Endothelial cell of umbilical vein (primary cell): ENCODE measurements at regions not wholly inside any gene's neighbourhood (a gene's known extent, or its start where the extent isn't known, plus 50 kb on each side); places are given as distances from the start of the nearest gene placed in this dataset.

Experiments used
- BruUV-seq: library from RNA; stranded (reverse); fragments of 400-500 nt; replicated peaks from 2 replicates; lab custom pipeline; 2021; lab: Mats Ljungman, UMichigan
- CTCF ChIA-PET: fragments of 300-600, 350-600 bp; sonication (Branson Sonifier 250); formaldehyde crosslinking; loops from one replicate; lab custom pipeline; 2021; ENCODE audit warnings: antibody characterized with exemption, inconsistent platforms; lab: Charles Lee
- POLR2A ChIA-PET: fragments of 300-600, 350-600 bp; sonication (Branson Sonifier 250); formaldehyde crosslinking; loops from one replicate; lab custom pipeline; 2021; ENCODE audit warnings: antibody characterized with exemption, inconsistent platforms; lab: Charles Lee
- DNase-seq: peaks from one replicate; pipeline ENCODE4 v3.0.0-alpha.2; 2011; ENCODE audit warnings: low read depth, low spot score
- FAIRE-seq: peaks from 2 replicates; lab custom pipeline; 2011; peaks lifted over from hg19 to GRCh38; lab: Jason Lieb, UNC
- H2AFZ ChIP-seq: 2 replicates; pipeline ENCODE4 v1.6.0; 2012; ENCODE audit warnings: low read depth, low read length, control low read depth, inconsistent platforms
- H3K27ac ChIP-seq: 2 replicates; pipeline ENCODE4 v1.5.1; 2011; ENCODE audit warnings: low read depth, mild to moderate bottlenecking, control low read depth, low read length, moderate library complexity; ENCODE audit not compliant: insufficient read depth
- H3K27me3 ChIP-seq, 2 experiments: 2 replicates each; pipeline versions ENCODE4 v1.6.0 to v1.6.1; 2011; ENCODE audit warnings: low read length in 2 of 2, mixed read lengths in 1 of 2; ENCODE audit not compliant: control insufficient read depth in 2 of 2, insufficient read depth in 2 of 2
- H3K36me3 ChIP-seq, 2 experiments: 2 replicates in 1 of 2; 3 replicates in 1 of 2; pipeline ENCODE4 v1.5.1; 2011; ENCODE audit warnings: low read length in 2 of 2, mild to moderate bottlenecking in 1 of 2, moderate library complexity in 1 of 2; ENCODE audit not compliant: control insufficient read depth in 2 of 2, insufficient read depth in 2 of 2; ENCODE audit errors: extremely low read depth in 1 of 2
- H3K4me1 ChIP-seq: 3 replicates; pipeline ENCODE4 v1.5.1; 2011; ENCODE audit warnings: mild to moderate bottlenecking, low read length; ENCODE audit not compliant: control insufficient read depth, insufficient read depth; ENCODE audit errors: extremely low read depth
- H3K4me2 ChIP-seq: 2 replicates; pipeline ENCODE4 v1.6.1; 2011; ENCODE audit warnings: low read length, control low read depth, mixed read lengths; ENCODE audit not compliant: insufficient read depth
- H3K4me3 ChIP-seq, 3 experiments: fragments of 200-600 bp in 1 of 3; sonication (generic), shearing (Covaris generic) in 1 of 3; replicated peaks in 1 of 3; 2 replicates each; pipeline ENCODE4 v1.5.1; 2011 to 2016; ENCODE audit warnings: control low read depth in 3 of 3, low read length in 3 of 3, mild to moderate bottlenecking in 2 of 3, inconsistent platforms in 1 of 3, low read depth in 1 of 3, moderate library complexity in 1 of 3; ENCODE audit not compliant: insufficient read depth in 1 of 3
- H3K79me2 ChIP-seq: 2 replicates; pipeline ENCODE4 v1.6.0; 2012; ENCODE audit warnings: low read length, inconsistent platforms; ENCODE audit not compliant: control insufficient read depth, insufficient read depth
- H3K9ac ChIP-seq: replicated peaks from 2 replicates; pipeline ENCODE3; 2011; ENCODE audit warnings: low read length, control low read depth; ENCODE audit not compliant: insufficient read depth; ENCODE audit errors: extremely low read depth
- H3K9me1 ChIP-seq: replicated peaks from 3 replicates; pipeline ENCODE4 v1.6.0; 2011; ENCODE audit warnings: mild to moderate bottlenecking, low read length; ENCODE audit not compliant: control insufficient read depth, insufficient read depth; ENCODE audit errors: extremely low read depth
- H3K9me3 ChIP-seq: replicated peaks from 2 replicates; pipeline ENCODE4 v1.5.1; 2012; ENCODE audit warnings: low read length, inconsistent platforms; ENCODE audit not compliant: control insufficient read depth, insufficient read depth
- H4K20me1 ChIP-seq: replicated peaks from 2 replicates; pipeline ENCODE3; 2011; ENCODE audit warnings: mild to moderate bottlenecking, low read length; ENCODE audit not compliant: control insufficient read depth, insufficient read depth; ENCODE audit errors: extremely low read depth
- EZH2 ChIP-seq: IDR thresholded peaks from 2 replicates; pipeline ENCODE4 v1.6.1; 2012; ENCODE audit warnings: borderline replicate concordance, low read depth, mild to moderate bottlenecking, moderate library complexity, low read length, inconsistent platforms; ENCODE audit not compliant: severe bottlenecking
- FOS ChIP-seq: IDR thresholded peaks from 2 replicates; pipeline ENCODE4 v1.6.1; 2011; ENCODE audit warnings: mild to moderate bottlenecking, low read length, moderate library complexity, borderline replicate concordance; ENCODE audit not compliant: insufficient read depth
- GATA2 ChIP-seq: IDR thresholded peaks from 2 replicates; pipeline ENCODE4 v1.7.0; 2011; ENCODE audit warnings: low read depth, mild to moderate bottlenecking, moderate library complexity, mixed read lengths, low read length; ENCODE audit not compliant: insufficient read length, insufficient read depth
- JUN ChIP-seq: IDR thresholded peaks from 2 replicates; pipeline ENCODE4 v1.6.1; 2011; ENCODE audit warnings: borderline replicate concordance, low read depth; ENCODE audit not compliant: insufficient read length, insufficient read depth
- MYC ChIP-seq: IDR thresholded peaks from one replicate; pipeline ENCODE4 v1.6.1; 2011; ENCODE audit warnings: mild to moderate bottlenecking, low read depth, low read length
- POLR2A ChIP-seq: IDR thresholded peaks from 2 replicates; pipeline ENCODE4 v1.6.1; 2012; ENCODE audit warnings: low read depth, mild to moderate bottlenecking, control low read depth, low read length
- POLR2AphosphoS5 ChIP-seq: IDR thresholded peaks from 2 replicates; pipeline ENCODE4 v1.6.1; 2012; ENCODE audit warnings: low read depth, mild to moderate bottlenecking, control low read depth, low read length, moderate library complexity; ENCODE audit not compliant: insufficient read depth
- dilution Hi-C: fragments of 300-500 bp; cut with MboI; formaldehyde crosslinking; loops from one replicate; pipeline ENCODE4 v1.15.0; 2019; ENCODE audit warnings: low sequenced_read_pairs; ENCODE audit not compliant: extremely low pct_ligation_motif_present
- intact Hi-C: fragments of 100-400 bp; cut with micrococcal nuclease; formaldehyde crosslinking; loops from one replicate; pipeline ENCODE4 v1.10.0; 2022
- TF ChIP-seq, protein P1 (sequence below), 2 donors: IDR thresholded peaks; 1 replicate in 1 of 2; 2 replicates in 1 of 2; pipeline ENCODE4 v1.5.1; 2011; ENCODE audit warnings: low read length in 2 of 2, mild to moderate bottlenecking in 2 of 2, moderate library complexity in 2 of 2, control low read depth in 1 of 2, inconsistent platforms in 1 of 2, low read depth in 1 of 2; ENCODE audit not compliant: insufficient read depth in 1 of 2; ENCODE audit errors: extremely low read depth in 1 of 2
- TF ChIP-seq, protein P2 (sequence below): IDR thresholded peaks from 2 replicates; pipeline ENCODE4 v1.6.1; 2011; ENCODE audit not compliant: insufficient read depth, insufficient read length

DNA sequence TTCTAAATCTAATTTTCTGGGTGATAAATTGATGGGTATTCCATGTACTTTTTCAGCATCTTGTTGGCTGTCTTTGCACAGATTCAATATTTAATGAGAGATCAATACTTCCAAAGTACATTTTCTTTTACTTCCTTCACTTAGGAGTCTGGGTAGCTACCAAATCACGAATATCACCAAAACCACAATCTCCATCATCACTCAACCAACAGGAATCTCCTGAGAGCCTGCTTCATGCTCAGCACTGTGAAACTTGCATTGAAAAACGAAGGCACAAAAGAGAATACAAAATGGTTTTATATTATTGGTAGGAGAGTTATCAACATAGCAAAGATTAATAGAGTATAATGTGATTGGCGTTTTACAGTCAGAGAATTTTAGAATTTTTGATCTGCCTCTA, 261.5 kb upstream of the DSEL start:
- Histone ChIP-seq H3K4me3 (no peak overlapping the region), H3K4me2 (no peak overlapping the region), H4K20me1 (no peaks in the 10 kb centered on the region), H3K9me3 (no peaks in the 10 kb centered on the region), H3K4me1 (peaks cover 1% of the 10 kb centered on the region), H2AFZ (no peak overlapping the region), H3K27ac (no peak overlapping the region), H3K9ac (no peak overlapping the region), H3K9me1 (no peaks in the 10 kb centered on the region), H3K79me2 (no peaks in the 10 kb centered on the region), H3K27me3 (no peaks in the 10 kb centered on the region), H3K36me3 (no peaks in the 10 kb centered on the region)
- TF ChIP-seq MYC: no peak
- no peak for TF ChIP-seq FOS
- no peak for TF ChIP-seq JUN
- TF ChIP-seq, protein P1, sequence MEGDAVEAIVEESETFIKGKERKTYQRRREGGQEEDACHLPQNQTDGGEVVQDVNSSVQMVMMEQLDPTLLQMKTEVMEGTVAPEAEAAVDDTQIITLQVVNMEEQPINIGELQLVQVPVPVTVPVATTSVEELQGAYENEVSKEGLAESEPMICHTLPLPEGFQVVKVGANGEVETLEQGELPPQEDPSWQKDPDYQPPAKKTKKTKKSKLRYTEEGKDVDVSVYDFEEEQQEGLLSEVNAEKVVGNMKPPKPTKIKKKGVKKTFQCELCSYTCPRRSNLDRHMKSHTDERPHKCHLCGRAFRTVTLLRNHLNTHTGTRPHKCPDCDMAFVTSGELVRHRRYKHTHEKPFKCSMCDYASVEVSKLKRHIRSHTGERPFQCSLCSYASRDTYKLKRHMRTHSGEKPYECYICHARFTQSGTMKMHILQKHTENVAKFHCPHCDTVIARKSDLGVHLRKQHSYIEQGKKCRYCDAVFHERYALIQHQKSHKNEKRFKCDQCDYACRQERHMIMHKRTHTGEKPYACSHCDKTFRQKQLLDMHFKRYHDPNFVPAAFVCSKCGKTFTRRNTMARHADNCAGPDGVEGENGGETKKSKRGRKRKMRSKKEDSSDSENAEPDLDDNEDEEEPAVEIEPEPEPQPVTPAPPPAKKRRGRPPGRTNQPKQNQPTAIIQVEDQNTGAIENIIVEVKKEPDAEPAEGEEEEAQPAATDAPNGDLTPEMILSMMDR (IDR thresholded peaks at IDR 0.05; ENCODE audit: extremely low read depth in 1 of 2, insufficient read depth in 1 of 2, low read depth in 1 of 2, low read length in 2 of 2): no peak
- no peak for TF ChIP-seq POLR2A
- TF ChIP-seq, protein P2, sequence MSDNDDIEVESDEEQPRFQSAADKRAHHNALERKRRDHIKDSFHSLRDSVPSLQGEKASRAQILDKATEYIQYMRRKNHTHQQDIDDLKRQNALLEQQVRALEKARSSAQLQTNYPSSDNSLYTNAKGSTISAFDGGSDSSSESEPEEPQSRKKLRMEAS: no peak
- TF ChIP-seq POLR2AphosphoS5: no peak
- no peak for TF ChIP-seq EZH2
- TF ChIP-seq GATA2: no peak
- intact Hi-C loops (no loop called here), dilution Hi-C loops (no loop called here)
- POLR2A ChIA-PET: no interaction called here
- DNase-seq (no peak), FAIRE-seq (no peak)
- CTCF ChIA-PET: no interaction called here
- BruUV-seq: no TSS peak
